DND-41 (cell line): ENCODE measurements at regions not wholly inside any gene's neighbourhood (a gene's known extent, or its start where the extent isn't known, plus 50 kb on each side); places are given as distances from the start of the nearest gene placed in this dataset.
"Not testable (repeated sequence)": the region's sequence is repeated elsewhere in the genome, so short reads cannot be mapped to it uniquely, and the experiment has no call there.

Experiments used
- ATAC-seq: fragments of 200-7000 bp; cut with Tn5 transposase; 3 replicates; pipeline ENCODE4 v1.9.1; 2021; ENCODE audit warnings: low read depth; ENCODE audit not compliant: insufficient read depth
- DNase-seq: peaks from one replicate; pipeline ENCODE4 v3.0.0-alpha.2; 2020
- H2AFZ ChIP-seq: 2 replicates; pipeline ENCODE4 v1.6.0; 2012; ENCODE audit warnings: low read depth, low read length
- H3K27ac ChIP-seq: 2 replicates; pipeline ENCODE4 v1.5.1; 2012; ENCODE audit warnings: low read length, inconsistent platforms
- H3K27me3 ChIP-seq: fragments of 200-600 bp; sonication (generic); 2 replicates; pipeline ENCODE4 v1.6.0; 2012; ENCODE audit warnings: low read length, mild to moderate bottlenecking, inconsistent platforms; ENCODE audit not compliant: insufficient read depth, poor library complexity
- H3K36me3 ChIP-seq: 2 replicates; pipeline ENCODE4 v1.5.1; 2012; ENCODE audit warnings: low read length, inconsistent platforms; ENCODE audit not compliant: insufficient read depth
- H3K4me1 ChIP-seq: 2 replicates; pipeline ENCODE4 v1.5.1; 2012; ENCODE audit warnings: mild to moderate bottlenecking, low read length; ENCODE audit not compliant: insufficient read depth
- H3K4me2 ChIP-seq: 2 replicates; pipeline ENCODE4 v1.6.0; 2012; ENCODE audit warnings: mild to moderate bottlenecking, moderate library complexity, low read length, inconsistent platforms; ENCODE audit not compliant: insufficient read depth
- H3K4me3 ChIP-seq, 2 experiments: fragments of 200-600 bp in 1 of 2; shearing (Covaris generic) in 1 of 2; 2 replicates each; pipeline ENCODE4 v1.5.1; 2012 to 2016; ENCODE audit warnings: inconsistent platforms in 2 of 2, low read length in 2 of 2, mild to moderate bottlenecking in 2 of 2, low read depth in 1 of 2, moderate library complexity in 1 of 2
- H3K79me2 ChIP-seq: 2 replicates; pipeline ENCODE4 v1.6.0; 2012; ENCODE audit warnings: low read length, inconsistent platforms; ENCODE audit not compliant: insufficient read depth
- H3K9ac ChIP-seq: 2 replicates; pipeline ENCODE4 v1.6.0; 2012; ENCODE audit warnings: low read depth, mild to moderate bottlenecking, inconsistent platforms, low read length, moderate library complexity
- H3K9me3 ChIP-seq: 2 replicates; pipeline ENCODE4 v1.5.1; 2012; ENCODE audit warnings: low read length, moderate library complexity, mild to moderate bottlenecking, inconsistent platforms; ENCODE audit not compliant: insufficient read depth, severe bottlenecking
- H4K20me1 ChIP-seq: 2 replicates; pipeline ENCODE4 v1.6.0; 2012; ENCODE audit warnings: low read length; ENCODE audit not compliant: insufficient read depth
- EZH2 ChIP-seq: IDR thresholded peaks from 3 replicates; pipeline ENCODE4 v1.6.1; 2012; ENCODE audit warnings: borderline replicate concordance, low read depth, mild to moderate bottlenecking, moderate library complexity, low read length, inconsistent platforms; ENCODE audit not compliant: severe bottlenecking
- TF ChIP-seq, protein P1 (sequence below): IDR thresholded peaks from 2 replicates; pipeline ENCODE4 v1.5.1; 2012; ENCODE audit warnings: borderline replicate concordance, low read length, moderate library complexity, mild to moderate bottlenecking; ENCODE audit not compliant: poor library complexity, severe bottlenecking; ENCODE audit errors: extremely low read depth

DNA sequence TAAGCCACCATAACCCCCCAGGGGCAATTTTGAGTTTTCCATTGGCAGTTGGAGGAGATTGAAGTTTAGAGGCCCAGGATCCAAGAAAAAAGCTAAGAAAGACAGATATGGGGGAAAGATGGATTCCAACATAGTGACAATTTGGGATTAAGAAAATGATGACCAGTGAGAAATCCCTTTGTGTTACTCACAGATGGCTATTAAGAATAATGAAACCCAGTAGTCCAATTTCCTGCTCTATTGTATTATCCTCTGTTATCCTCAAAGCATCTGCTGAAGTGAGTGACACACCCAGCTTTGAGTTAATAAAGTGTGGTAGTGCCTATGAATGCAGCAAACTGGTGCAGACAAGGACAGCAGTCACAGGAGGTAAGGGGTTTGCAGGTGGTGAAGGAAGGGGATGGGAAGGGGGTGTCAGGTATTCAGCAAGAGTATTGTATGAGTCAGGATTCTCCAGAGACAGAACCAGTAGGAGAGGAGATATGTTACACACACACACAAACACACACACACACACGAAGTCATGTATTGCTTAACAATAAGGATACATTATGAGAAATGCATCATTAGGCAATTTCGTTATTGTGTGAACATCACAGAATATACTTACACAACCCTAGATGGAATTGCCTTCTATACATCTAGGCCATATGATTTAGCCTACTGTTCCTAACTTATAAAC, 112.4 kb upstream of the VANGL1 start:
- ATAC-seq (no peak), DNase-seq (no peak)
- Histone ChIP-seq H3K36me3 (no peaks in the 10 kb centered on the region), H3K4me2 (no peak overlapping the region), H3K27me3 (peaks cover under 1% of the 10 kb centered on the region), H3K9me3 (no peaks in the 10 kb centered on the region), H3K4me1 (no peaks in the 10 kb centered on the region), H3K4me3 (no peak overlapping the region), H4K20me1 (no peaks in the 10 kb centered on the region), H3K27ac (no peak overlapping the region), H2AFZ (no peak overlapping the region), H3K79me2 (no peaks in the 10 kb centered on the region), H3K9ac (no peak overlapping the region)
- TF ChIP-seq, protein P1, sequence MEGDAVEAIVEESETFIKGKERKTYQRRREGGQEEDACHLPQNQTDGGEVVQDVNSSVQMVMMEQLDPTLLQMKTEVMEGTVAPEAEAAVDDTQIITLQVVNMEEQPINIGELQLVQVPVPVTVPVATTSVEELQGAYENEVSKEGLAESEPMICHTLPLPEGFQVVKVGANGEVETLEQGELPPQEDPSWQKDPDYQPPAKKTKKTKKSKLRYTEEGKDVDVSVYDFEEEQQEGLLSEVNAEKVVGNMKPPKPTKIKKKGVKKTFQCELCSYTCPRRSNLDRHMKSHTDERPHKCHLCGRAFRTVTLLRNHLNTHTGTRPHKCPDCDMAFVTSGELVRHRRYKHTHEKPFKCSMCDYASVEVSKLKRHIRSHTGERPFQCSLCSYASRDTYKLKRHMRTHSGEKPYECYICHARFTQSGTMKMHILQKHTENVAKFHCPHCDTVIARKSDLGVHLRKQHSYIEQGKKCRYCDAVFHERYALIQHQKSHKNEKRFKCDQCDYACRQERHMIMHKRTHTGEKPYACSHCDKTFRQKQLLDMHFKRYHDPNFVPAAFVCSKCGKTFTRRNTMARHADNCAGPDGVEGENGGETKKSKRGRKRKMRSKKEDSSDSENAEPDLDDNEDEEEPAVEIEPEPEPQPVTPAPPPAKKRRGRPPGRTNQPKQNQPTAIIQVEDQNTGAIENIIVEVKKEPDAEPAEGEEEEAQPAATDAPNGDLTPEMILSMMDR = no peak
- TF ChIP-seq EZH2 = no peak

DNA sequence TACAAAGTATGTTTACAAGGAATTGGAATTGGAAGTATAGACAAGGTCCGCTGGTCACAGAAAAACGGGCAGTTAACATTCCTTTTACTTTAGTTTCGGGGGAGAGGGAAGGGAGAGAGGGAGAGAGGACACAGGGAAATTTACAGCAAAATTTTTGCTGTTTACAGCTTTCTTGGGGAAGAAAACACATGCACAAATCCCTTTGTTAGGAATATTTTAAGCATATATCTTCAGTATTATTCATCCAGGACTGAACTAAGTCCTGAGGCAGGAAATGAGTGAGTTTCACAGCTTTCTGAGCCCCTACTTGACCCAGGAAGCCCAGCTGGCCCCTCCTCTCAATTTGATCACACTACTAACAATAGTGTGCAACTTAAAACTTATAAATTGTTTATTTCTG, 113.4 kb upstream of the VANGL1 start:
- not testable (repeated sequence) for H3K4me3 ChIP-seq, H3K27me3 ChIP-seq, DNase-seq

DNA sequence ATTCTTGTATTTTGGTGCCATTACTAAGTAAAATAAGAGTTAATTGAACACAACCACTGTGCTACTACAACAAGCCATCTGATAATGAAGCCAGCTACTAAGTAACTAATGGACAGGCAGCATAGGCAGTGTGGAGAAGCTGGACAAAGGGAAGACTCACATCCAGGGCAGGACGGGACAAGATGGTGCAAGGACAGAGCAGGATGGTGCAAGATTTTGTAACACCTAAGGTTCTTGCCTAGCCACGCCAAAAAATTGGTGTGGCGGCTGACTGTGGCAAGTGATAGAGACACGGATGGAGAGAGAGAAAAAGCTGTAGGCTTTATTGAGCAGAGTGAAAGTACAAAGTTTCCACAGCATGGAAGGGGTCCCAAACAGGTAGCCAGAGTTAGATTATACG, 114.0 kb upstream of the VANGL1 start:
- no peak for DNase-seq
- H3K4me1 ChIP-seq = no peaks in the 10 kb centered on the region
- TF ChIP-seq, protein P1 = no peak
- TF ChIP-seq EZH2 = no peak

More for the DNA sequence above, 113.4 kb upstream of the VANGL1 start:
- not testable (repeated sequence) for H2AFZ ChIP-seq, H4K20me1 ChIP-seq, H3K9me3 ChIP-seq, H3K4me2 ChIP-seq, H3K9ac ChIP-seq, ATAC-seq, H3K4me1 ChIP-seq, H3K79me2 ChIP-seq, H3K36me3 ChIP-seq, H3K27ac ChIP-seq

DNA sequence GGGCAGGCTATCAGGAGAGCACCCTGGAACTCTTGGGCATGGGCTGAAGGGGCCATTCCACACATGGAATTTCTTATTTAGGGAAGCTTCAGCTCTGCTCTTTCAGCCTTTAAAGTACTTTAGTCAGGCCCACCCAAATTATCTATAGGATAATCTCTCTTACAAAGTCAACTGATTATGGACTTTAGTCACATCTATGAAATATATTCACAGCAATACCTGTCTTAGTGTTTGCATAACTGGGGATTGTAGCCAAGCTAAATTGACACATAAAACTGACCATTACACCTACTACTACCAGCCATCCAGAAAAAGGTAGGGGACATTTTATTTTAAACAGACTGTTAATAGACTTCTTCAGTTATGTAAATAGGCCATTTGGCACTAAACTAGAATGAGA, 114.9 kb upstream of the VANGL1 start:
- Histone ChIP-seq H3K4me2 (no peak overlapping the region), H3K9me3 (no peaks in the 10 kb centered on the region), H3K4me1 (no peaks in the 10 kb centered on the region), H3K36me3 (no peaks in the 10 kb centered on the region), H3K9ac (no peak overlapping the region), H4K20me1 (no peaks in the 10 kb centered on the region), H3K27ac (no peak overlapping the region), H3K79me2 (no peaks in the 10 kb centered on the region), H2AFZ (no peak overlapping the region), H3K4me3 (no peak overlapping the region), H3K27me3 (peaks cover 5% of the 10 kb centered on the region)
- ATAC-seq (no peak), DNase-seq (no peak)
- TF ChIP-seq EZH2 = no peak
- TF ChIP-seq, protein P1 = no peak

More for the DNA sequence above, 114.0 kb upstream of the VANGL1 start:
- Histone ChIP-seq H3K27me3 (peaks cover 5% of the 10 kb centered on the region), H3K9me3 (no peaks in the 10 kb centered on the region), H3K4me3 (no peak overlapping the region), H4K20me1 (no peaks in the 10 kb centered on the region), H3K79me2 (no peaks in the 10 kb centered on the region), H2AFZ (no peak overlapping the region), H3K36me3 (no peaks in the 10 kb centered on the region), H3K4me2 (no peak overlapping the region), H3K9ac (no peak overlapping the region), H3K27ac (no peak overlapping the region)
- no peak for ATAC-seq
